ENCODE measurements at regions not wholly inside any gene's neighbourhood (a gene's known extent, or its start where the extent isn't known, plus 50 kb on each side); places are given as distances from the start of the nearest gene placed in this dataset.
"Not testable (repeated sequence)": the region's sequence is repeated elsewhere in the genome, so short reads cannot be mapped to it uniquely, and the experiment has no call there.

DNA sequence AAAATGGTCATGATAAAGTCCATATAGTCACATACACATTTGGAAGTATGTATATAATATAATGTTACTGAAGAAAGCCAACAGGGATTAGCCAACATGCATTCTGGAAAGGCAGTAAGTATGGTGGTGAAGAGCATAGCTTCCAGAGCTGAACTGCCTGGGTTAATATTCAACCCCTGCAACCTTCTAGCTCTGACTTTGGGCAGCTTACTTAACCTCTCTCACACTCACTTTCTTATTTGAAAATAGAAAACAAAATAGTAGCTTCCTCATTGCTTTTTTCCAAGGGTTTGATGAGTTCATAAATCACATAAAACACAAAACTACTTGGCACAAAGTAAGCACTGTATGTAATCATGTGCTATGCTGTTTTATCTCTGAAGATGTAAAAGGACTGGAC, 216.4 kb downstream of the CHIC2 start:
- Histone ChIP-seq H3K4me3 (replicated peaks; ENCODE audit: low read depth, low read length) (no peak overlapping the region), H3K27me3 (replicated peaks; ENCODE audit: control insufficient read depth, insufficient read depth, low read length) (no peaks in the 10 kb centered on the region; the same call in 1 of the 2 replicates), H3K36me3 (ENCODE audit: control insufficient read depth, insufficient read depth, low read length) (no peaks in the 10 kb centered on the region)
- no peak for DNase-seq (ENCODE audit: extremely low read depth, insufficient read length)
- TF ChIP-seq, protein P1, sequence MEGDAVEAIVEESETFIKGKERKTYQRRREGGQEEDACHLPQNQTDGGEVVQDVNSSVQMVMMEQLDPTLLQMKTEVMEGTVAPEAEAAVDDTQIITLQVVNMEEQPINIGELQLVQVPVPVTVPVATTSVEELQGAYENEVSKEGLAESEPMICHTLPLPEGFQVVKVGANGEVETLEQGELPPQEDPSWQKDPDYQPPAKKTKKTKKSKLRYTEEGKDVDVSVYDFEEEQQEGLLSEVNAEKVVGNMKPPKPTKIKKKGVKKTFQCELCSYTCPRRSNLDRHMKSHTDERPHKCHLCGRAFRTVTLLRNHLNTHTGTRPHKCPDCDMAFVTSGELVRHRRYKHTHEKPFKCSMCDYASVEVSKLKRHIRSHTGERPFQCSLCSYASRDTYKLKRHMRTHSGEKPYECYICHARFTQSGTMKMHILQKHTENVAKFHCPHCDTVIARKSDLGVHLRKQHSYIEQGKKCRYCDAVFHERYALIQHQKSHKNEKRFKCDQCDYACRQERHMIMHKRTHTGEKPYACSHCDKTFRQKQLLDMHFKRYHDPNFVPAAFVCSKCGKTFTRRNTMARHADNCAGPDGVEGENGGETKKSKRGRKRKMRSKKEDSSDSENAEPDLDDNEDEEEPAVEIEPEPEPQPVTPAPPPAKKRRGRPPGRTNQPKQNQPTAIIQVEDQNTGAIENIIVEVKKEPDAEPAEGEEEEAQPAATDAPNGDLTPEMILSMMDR (IDR thresholded peaks at IDR 0.05; ENCODE audit: insufficient read depth, low read length, poor library complexity, severe bottlenecking): no peak

DNA sequence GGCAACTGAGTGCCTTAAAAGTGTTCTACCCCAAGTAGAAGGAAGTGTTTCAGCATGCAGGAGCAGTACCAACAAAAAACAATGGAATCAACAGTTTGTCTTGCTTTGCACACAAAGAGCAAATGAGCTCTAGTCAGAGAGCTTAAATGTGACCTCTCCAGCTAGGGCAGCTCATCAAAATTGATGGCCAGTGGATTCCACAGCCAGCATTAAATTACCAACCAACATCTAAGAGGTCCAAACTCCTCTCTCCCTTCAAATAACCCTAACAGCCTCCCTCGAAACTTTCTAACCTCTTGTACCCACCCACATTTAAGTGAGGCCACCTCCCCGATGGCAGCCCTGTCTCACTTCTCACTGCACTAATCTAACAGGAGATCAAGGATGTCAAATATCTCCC, 219.9 kb downstream of the CHIC2 start:
- no peaks in the 10 kb centered on the region for H3K36me3 ChIP-seq (ENCODE audit: control insufficient read depth, insufficient read depth, low read length)
- no peaks in the 10 kb centered on the region; the same call in 1 of the 2 replicates for H3K27me3 ChIP-seq (replicated peaks; ENCODE audit: control insufficient read depth, insufficient read depth, low read length)
- no peak for DNase-seq (ENCODE audit: extremely low read depth, insufficient read length)
- no peak overlapping the region for H3K4me3 ChIP-seq (replicated peaks; ENCODE audit: low read depth, low read length)
- TF ChIP-seq, protein P1 (IDR thresholded peaks at IDR 0.05; ENCODE audit: insufficient read depth, low read length, poor library complexity, severe bottlenecking): no peak

DNA sequence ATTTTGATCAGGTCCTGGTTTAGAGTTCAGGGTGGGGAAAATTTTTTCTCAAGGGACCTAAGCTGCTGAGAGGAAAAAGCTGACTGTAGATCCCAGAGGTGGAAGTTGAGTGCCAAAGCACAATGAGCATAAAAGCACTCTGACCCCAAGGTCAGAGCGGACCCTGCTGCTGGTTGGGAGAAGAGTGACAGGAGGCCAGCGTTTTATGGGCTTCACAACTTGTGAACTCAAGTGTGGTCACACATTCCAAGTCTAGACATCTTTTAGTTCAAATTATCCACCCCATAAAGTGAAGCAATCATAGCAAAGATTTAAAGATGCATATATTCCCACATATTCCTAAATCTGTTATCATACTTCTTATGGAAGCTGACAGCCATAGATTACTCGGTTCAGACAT, 220.3 kb downstream of the CHIC2 start:
- H3K4me3 ChIP-seq (replicated peaks; ENCODE audit: low read depth, low read length): no peak overlapping the region
- no peaks in the 10 kb centered on the region; the same call in 1 of the 2 replicates for H3K27me3 ChIP-seq (replicated peaks; ENCODE audit: control insufficient read depth, insufficient read depth, low read length)
- no peaks in the 10 kb centered on the region for H3K36me3 ChIP-seq (ENCODE audit: control insufficient read depth, insufficient read depth, low read length)
- TF ChIP-seq, protein P1 (IDR thresholded peaks at IDR 0.05; ENCODE audit: insufficient read depth, low read length, poor library complexity, severe bottlenecking): no peak
- no peak for DNase-seq (ENCODE audit: extremely low read depth, insufficient read length)

DNA sequence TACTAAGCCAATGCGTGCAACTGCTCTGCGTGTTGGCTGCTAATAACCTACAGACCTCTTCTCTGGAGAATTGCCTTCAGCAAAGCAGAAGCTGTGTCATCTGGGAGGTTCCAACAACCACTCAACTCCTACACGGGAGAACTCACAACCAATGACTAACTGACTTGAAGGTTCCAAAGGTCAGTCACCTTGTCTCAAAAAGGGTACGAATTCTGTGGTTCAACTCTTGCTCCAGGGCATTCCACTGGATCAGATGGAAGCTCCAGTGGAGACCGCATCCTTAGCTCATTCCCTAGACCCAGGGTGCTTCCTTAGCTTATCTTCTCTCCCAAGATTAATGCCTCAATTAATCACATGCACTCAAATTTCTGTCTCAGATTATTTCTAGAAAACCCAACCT, 222.7 kb downstream of the CHIC2 start:
- no peaks in the 10 kb centered on the region; the same call in 1 of the 2 replicates for H3K27me3 ChIP-seq (replicated peaks; ENCODE audit: control insufficient read depth, insufficient read depth, low read length)
- TF ChIP-seq, protein P1 (IDR thresholded peaks at IDR 0.05; ENCODE audit: insufficient read depth, low read length, poor library complexity, severe bottlenecking): no peak
- no peak overlapping the region for H3K4me3 ChIP-seq (replicated peaks; ENCODE audit: low read depth, low read length)
- H3K36me3 ChIP-seq (ENCODE audit: control insufficient read depth, insufficient read depth, low read length): no peaks in the 10 kb centered on the region
- DNase-seq (ENCODE audit: extremely low read depth, insufficient read length): no peak

DNA sequence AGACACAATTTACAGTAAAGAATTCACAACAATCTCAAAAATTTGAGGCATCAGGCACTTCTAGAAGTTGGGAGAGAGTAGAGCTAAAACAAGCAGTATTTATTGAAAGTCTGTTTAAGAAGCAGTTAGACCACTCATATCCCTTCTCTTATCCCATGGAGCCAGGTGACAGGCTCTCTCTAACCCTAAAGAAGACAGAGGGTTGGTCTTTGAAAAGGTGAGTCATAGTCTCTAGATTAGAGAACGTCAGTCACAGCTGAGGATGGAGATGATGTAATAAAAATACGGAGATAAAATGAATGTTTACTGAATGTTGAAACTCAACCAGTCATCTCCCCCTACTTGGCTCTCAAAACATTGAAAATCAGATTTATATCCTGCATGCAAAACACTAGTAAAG, 223.8 kb downstream of the CHIC2 start:
- DNase-seq (ENCODE audit: extremely low read depth, insufficient read length): no peak
- Histone ChIP-seq H3K27me3 (replicated peaks; ENCODE audit: control insufficient read depth, insufficient read depth, low read length) (no peaks in the 10 kb centered on the region; the same call in 1 of the 2 replicates), H3K36me3 (ENCODE audit: control insufficient read depth, insufficient read depth, low read length) (no peaks in the 10 kb centered on the region), H3K4me3 (replicated peaks; ENCODE audit: low read depth, low read length) (no peak overlapping the region)
- TF ChIP-seq, protein P1 (IDR thresholded peaks at IDR 0.05; ENCODE audit: insufficient read depth, low read length, poor library complexity, severe bottlenecking): no peak

DNA sequence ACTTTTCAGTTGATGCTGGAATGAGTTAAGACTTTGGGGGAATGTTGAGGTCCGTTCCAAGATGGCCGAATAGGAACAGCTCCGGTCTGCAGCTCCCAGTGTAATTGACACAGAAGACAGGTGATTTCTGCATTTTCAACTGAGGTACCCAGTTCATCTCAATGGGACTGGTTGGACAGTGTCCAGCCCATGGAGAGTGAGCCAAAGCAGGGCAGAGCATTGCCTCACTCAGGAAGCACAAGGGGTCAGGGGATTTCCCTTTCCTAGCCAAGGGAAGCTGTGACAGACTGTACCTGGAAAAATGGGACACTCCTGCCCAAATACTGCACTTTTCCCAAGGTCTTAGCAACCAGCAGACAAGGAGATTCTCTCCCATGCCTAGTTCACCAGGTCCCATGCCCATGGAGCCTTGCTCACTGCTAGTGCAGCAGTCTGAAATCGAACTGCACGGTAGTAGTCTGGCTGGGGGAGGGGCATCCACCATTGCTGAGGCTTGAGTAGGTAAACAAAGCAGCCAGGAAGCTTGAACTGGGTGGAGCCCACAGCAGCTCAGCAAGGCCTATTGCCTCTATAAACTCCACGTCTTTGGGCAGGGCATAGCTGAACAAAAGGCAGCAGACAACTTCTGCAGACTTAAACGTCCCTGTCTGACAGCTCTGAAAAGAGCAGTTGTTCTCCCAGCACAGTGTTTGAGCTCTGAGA, 231.0 kb downstream of the CHIC2 start:
- H3K27me3 ChIP-seq (replicated peaks; ENCODE audit: control insufficient read depth, insufficient read depth, low read length); H3K4me3 ChIP-seq (replicated peaks; ENCODE audit: low read depth, low read length); H3K36me3 ChIP-seq (ENCODE audit: control insufficient read depth, insufficient read depth, low read length); DNase-seq (ENCODE audit: extremely low read depth, insufficient read length): not testable (repeated sequence)

Data from GM06990 (cell line).